IMR-90 (cell line): ENCODE measurements at regions not wholly inside any gene's neighbourhood (a gene's known extent, or its start where the extent isn't known, plus 50 kb on each side); places are given as distances from the start of the nearest gene placed in this dataset.

Experiments used
- ATAC-seq: fragments of 200-7000 bp; cut with Tn5 transposase; 2 replicates; pipeline ENCODE4 v1.9.1; 2020; ENCODE audit warnings: low read depth, mild to moderate bottlenecking, moderate library complexity
- BruUV-seq: library from RNA; stranded (reverse); fragments of 400-500 nt; replicated peaks from 2 replicates; lab custom pipeline; 2021; lab: Mats Ljungman, UMichigan
- CTCF ChIA-PET: fragments of 300-600 bp; formaldehyde crosslinking; extraction: SDS; loops from one replicate; lab custom pipeline; 2021; ENCODE audit warnings: antibody characterized with exemption; lab: Yijun Ruan, JAX
- POLR2A ChIA-PET: fragments of 300-600 bp; sonication (Branson Sonifier 250); formaldehyde crosslinking; loops from one replicate; lab custom pipeline; 2022; ENCODE audit warnings: antibody characterized with exemption; ENCODE audit not compliant: unreplicated experiment; lab: Charles Lee
- DNase-seq: peaks from one replicate; pipeline ENCODE4 v3.0.0; 2013
- H2AFZ ChIP-seq: replicated peaks from 2 replicates; pipeline ENCODE3; 2013; ENCODE audit warnings: low read length, mild to moderate bottlenecking; ENCODE audit not compliant: poor library complexity
- H2AK5ac ChIP-seq: 2 replicates; pipeline ENCODE4 v1.6.1; 2013; ENCODE audit warnings: low read depth, low read length, inconsistent platforms
- H2AK9ac ChIP-seq: replicated peaks from 2 replicates; pipeline ENCODE3; 2013; ENCODE audit warnings: mild to moderate bottlenecking, low read depth, low read length, moderate library complexity; ENCODE audit not compliant: poor library complexity
- H2BK120ac ChIP-seq: 2 replicates; pipeline ENCODE4 v1.6.1; 2013; ENCODE audit warnings: low read depth, low read length, inconsistent platforms
- H2BK15ac ChIP-seq: 3 replicates; pipeline ENCODE4 v1.6.1; 2013; ENCODE audit warnings: low read depth, low read length, inconsistent platforms
- H2BK20ac ChIP-seq: 2 replicates; pipeline ENCODE4 v1.6.1; 2013; ENCODE audit warnings: low read depth, mild to moderate bottlenecking, inconsistent platforms, low read length, moderate library complexity
- H2BK5ac ChIP-seq: 2 replicates; pipeline ENCODE4 v1.6.1; 2013; ENCODE audit warnings: mild to moderate bottlenecking, low read depth, low read length, inconsistent platforms; ENCODE audit not compliant: poor library complexity, severe bottlenecking
- H3K14ac ChIP-seq: replicated peaks from 2 replicates; pipeline ENCODE4 v1.6.1; 2013; ENCODE audit warnings: low read depth, low read length, inconsistent platforms
- H3K18ac ChIP-seq: 2 replicates; pipeline ENCODE4 v1.6.1; 2013; ENCODE audit warnings: low read depth, low read length, control low read depth
- H3K23ac ChIP-seq: 2 replicates; pipeline ENCODE4 v1.6.1; 2013; ENCODE audit warnings: low read depth, low read length, inconsistent platforms
- H3K27ac ChIP-seq: 2 replicates; pipeline ENCODE4 v1.5.1; 2013; ENCODE audit warnings: mild to moderate bottlenecking, control low read depth, low read length; ENCODE audit not compliant: insufficient read depth
- H3K27me3 ChIP-seq: 2 replicates; pipeline ENCODE4 v1.6.1; 2013; ENCODE audit warnings: low read length; ENCODE audit not compliant: control insufficient read depth, insufficient read depth
- H3K36me3 ChIP-seq: 2 replicates; pipeline ENCODE4 v1.6.1; 2013; ENCODE audit warnings: low read length, mixed read lengths; ENCODE audit not compliant: control insufficient read depth, insufficient read depth
- H3K4ac ChIP-seq: 2 replicates; pipeline ENCODE4 v1.6.1; 2013; ENCODE audit warnings: low read depth, low read length, inconsistent platforms
- H3K4me1 ChIP-seq: 2 replicates; pipeline ENCODE4 v1.6.1; 2013; ENCODE audit warnings: low read length, mixed read lengths; ENCODE audit not compliant: control insufficient read depth, insufficient read depth
- H3K4me2 ChIP-seq: 2 replicates; pipeline ENCODE4 v1.6.1; 2013; ENCODE audit warnings: low read depth, mild to moderate bottlenecking, control low read depth, low read length, moderate library complexity
- H3K4me3 ChIP-seq: 2 replicates; pipeline ENCODE4 v1.5.1; 2013; ENCODE audit warnings: low read depth, mild to moderate bottlenecking, control low read depth, low read length, moderate library complexity; ENCODE audit not compliant: insufficient read depth
- H3K56ac ChIP-seq: 2 replicates; pipeline ENCODE4 v1.6.1; 2013; ENCODE audit warnings: low read length, inconsistent platforms; ENCODE audit not compliant: insufficient read depth; ENCODE audit errors: extremely low read depth
- H3K79me1 ChIP-seq, 2 experiments: 2 replicates each; pipeline ENCODE4 v1.6.1; 2013; ENCODE audit warnings: low read length in 2 of 2, inconsistent platforms in 1 of 2, low read depth in 1 of 2
- H3K9ac ChIP-seq: 2 replicates; pipeline ENCODE4 v1.6.1; 2013; ENCODE audit warnings: low read depth, low read length, control low read depth
- H3K9me1 ChIP-seq: 2 replicates; pipeline ENCODE4 v1.6.1; 2013; ENCODE audit warnings: low read length, inconsistent platforms; ENCODE audit not compliant: insufficient read depth
- H3K9me3 ChIP-seq: 2 replicates; pipeline ENCODE4 v1.6.1; 2013; ENCODE audit warnings: low read length; ENCODE audit not compliant: control insufficient read depth, insufficient read depth
- H4K20me1 ChIP-seq: 2 replicates; pipeline ENCODE4 v1.6.1; 2013; ENCODE audit warnings: low read length, inconsistent platforms; ENCODE audit not compliant: insufficient read depth
- H4K5ac ChIP-seq: 2 replicates; pipeline ENCODE4 v1.6.1; 2013; ENCODE audit warnings: mild to moderate bottlenecking, low read depth, low read length, control low read depth
- H4K8ac ChIP-seq, 2 experiments: 2 replicates each; pipeline ENCODE4 v1.6.1; 2013; ENCODE audit warnings: low read depth in 2 of 2, low read length in 2 of 2, control low read depth in 1 of 2, inconsistent platforms in 1 of 2
- H4K91ac ChIP-seq: 2 replicates; pipeline ENCODE4 v1.6.1; 2013; ENCODE audit warnings: low read depth, low read length, inconsistent platforms; ENCODE audit not compliant: insufficient read depth
- BHLHE40 ChIP-seq: fragments of 150-350 bp; IDR thresholded peaks from 2 replicates; pipeline ENCODE4 v1.6.1; 2016; ENCODE audit warnings: mild to moderate bottlenecking, low read depth, low read length
- CEBPB ChIP-seq: IDR thresholded peaks from 2 replicates; pipeline ENCODE4 v1.6.1; 2012; ENCODE audit warnings: low read depth, low read length, improper control_type of control experiment
- CHD1 ChIP-seq: IDR thresholded peaks from 2 replicates; pipeline ENCODE4 v1.6.1; 2012; ENCODE audit warnings: low read depth, low read length, improper control_type of control experiment
- CTCF ChIP-seq: conservative IDR thresholded peaks from 2 replicates; pipeline ENCODE4 v1.5.1; 2012; ENCODE audit warnings: mild to moderate bottlenecking, low read depth, low read length, improper control_type of control experiment
- FOS ChIP-seq: fragments of 150-350 bp; IDR thresholded peaks from 2 replicates; pipeline ENCODE4 v1.6.1; 2016; ENCODE audit warnings: low read depth, low read length
- NFE2L2 ChIP-seq: fragments of 150-350 bp; IDR thresholded peaks from 2 replicates; pipeline ENCODE4 v1.6.1; 2016; ENCODE audit warnings: low read depth, mild to moderate bottlenecking, low read length
- RAD21 ChIP-seq: IDR thresholded peaks from 2 replicates; pipeline ENCODE4 v1.6.1; 2012; ENCODE audit warnings: low read length, improper control_type of control experiment
- RCOR1 ChIP-seq: IDR thresholded peaks from 2 replicates; pipeline ENCODE4 v1.6.1; 2012; ENCODE audit warnings: mild to moderate bottlenecking, low read length, improper control_type of control experiment; ENCODE audit not compliant: insufficient replicate concordance
- RFX5 ChIP-seq: IDR thresholded peaks from 2 replicates; pipeline ENCODE4 v1.8.0; 2012; ENCODE audit warnings: low read depth, mild to moderate bottlenecking, low read length, moderate library complexity
- WGBS, 2 experiments: methylation state at CpG; one replicate each; pipeline versions ENCODE4 v1.1.5 to v1.1.7; 2013; ENCODE audit warnings: missing lambda C conversion rate in 2 of 2; ENCODE audit not compliant: insufficient read length in 1 of 2; ENCODE audit errors: extremely low coverage in 2 of 2; 5-methylcytosine and 5-hydroxymethylcytosine counted together
- dilution Hi-C: fragments of 300-500 bp; cut with HindIII; formaldehyde crosslinking; loops from one replicate; pipeline ENCODE4 v1.14.3; 2018; ENCODE audit warnings: low sequenced_read_pairs; ENCODE audit not compliant: unreplicated experiment
- in situ Hi-C: fragments of 300-500 bp; cut with MboI; formaldehyde crosslinking; loops from 3 replicates; pipeline ENCODE4 v1.14.3; 2019; ENCODE audit warnings: low sequenced_read_pairs, inconsistent platforms, mixed read lengths
- intact Hi-C: fragments of 100-400 bp; cut with micrococcal nuclease; formaldehyde crosslinking; loops from 2 replicates; pipeline ENCODE4 v1.10.0; 2022
- TF ChIP-seq, protein P1 (sequence below): fragments of 150-350 bp; IDR thresholded peaks from 2 replicates; pipeline ENCODE4 v1.6.1; 2017; ENCODE audit warnings: mild to moderate bottlenecking, antibody characterized with exemption, low read length, low read depth
- TF ChIP-seq, protein P2 (sequence below): fragments of 150-350 bp; IDR thresholded peaks from 2 replicates; pipeline ENCODE4 v1.6.1; 2016; ENCODE audit warnings: low read depth, mild to moderate bottlenecking, low read length, moderate library complexity, borderline replicate concordance

- no peak for TF ChIP-seq NFE2L2
Measured at GRCh38 chr1:206417774-206418614, 52.3 kb upstream of the IKBKE start (continued).

DNA sequence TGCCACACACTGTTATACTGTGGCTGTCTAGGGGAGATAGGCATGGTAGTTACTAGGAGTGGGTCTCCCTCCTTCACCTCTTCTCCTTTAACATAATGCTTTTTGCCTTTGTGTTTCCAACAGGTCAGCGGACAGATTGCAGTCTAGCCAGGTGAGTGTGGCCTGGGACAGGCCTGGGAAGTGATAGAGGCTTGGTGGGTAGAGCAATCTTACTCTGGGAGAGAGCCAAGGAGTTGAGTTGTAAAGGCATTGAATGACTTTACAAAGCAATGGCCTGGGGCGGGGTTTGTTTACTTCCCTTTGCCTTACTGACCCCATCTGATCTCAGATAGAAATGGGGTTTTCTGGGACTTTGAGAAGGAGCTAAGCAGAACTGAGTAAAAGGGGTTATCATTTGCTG lies 51.0 kb upstream of the IKBKE start:
- Histone ChIP-seq H3K27me3 (no peaks in the 10 kb centered on the region), H3K4me1 (peaks cover 8% of the 10 kb centered on the region), H2BK5ac (no peak overlapping the region), H2BK15ac (0 out of 3 replicates have a peak overlapping the region, but pooled peaks have one; percentile 38), H4K8ac (peak overlapping the region in 1 of 2 experiments; percentile 36; a peak in 1 of 4 replicates), H3K27ac (no peak overlapping the region), H3K9me1 (peaks cover 12% of the 10 kb centered on the region; the same call in 1 of the 2 replicates), H2BK20ac (peak overlapping the region; percentile 72), H2AFZ (no peak overlapping the region), H3K9ac (no peak overlapping the region), H3K4ac (peak overlapping the region; percentile 41; the same call in 1 of the 2 replicates), H4K20me1 (no peaks in the 10 kb centered on the region), H2AK5ac (peak overlapping the region; percentile 35; the same call in 1 of the 2 replicates), H4K91ac (no peak overlapping the region; the same call in 1 of the 2 replicates), H3K36me3 (peaks cover 21% of the 10 kb centered on the region), H3K23ac (peak overlapping the region; percentile 71; the same call in 1 of the 2 replicates), H3K79me1 (0 out of 4 replicates have a peak, but pooled peaks cover 0 to 2% of the 10 kb centered on the region in 2 experiments), H3K9me3 (no peaks in the 10 kb centered on the region), H4K5ac (no peak overlapping the region), H3K4me2 (no peak overlapping the region), H3K4me3 (no peak overlapping the region), H3K18ac (no peak overlapping the region), H2AK9ac (peak overlapping the region; percentile 33), H3K14ac (peak overlapping the region; percentile 30; the same call in 1 of the 2 replicates), H3K56ac (no peak overlapping the region), H2BK120ac (peak overlapping the region; percentile 38; the same call in 1 of the 2 replicates)
- ATAC-seq = no peak
- no TSS peak for BruUV-seq
- no CpG with 5 or more reads among the region's 2 CpGs for WGBS, 2 experiments
- in situ Hi-C loops (no loop called here), dilution Hi-C loops (no loop called here), intact Hi-C loops (no loop called here)
- ChIA-PET CTCF (no interaction called here), POLR2A (no interaction called here)
- DNase-seq = no peak
- no peak for TF ChIP-seq RFX5
- no peak for TF ChIP-seq NFE2L2
- no peak for TF ChIP-seq BHLHE40
- TF ChIP-seq RAD21 = no peak
- TF ChIP-seq CEBPB = no peak
- TF ChIP-seq CTCF = no peak
- TF ChIP-seq, protein P1, sequence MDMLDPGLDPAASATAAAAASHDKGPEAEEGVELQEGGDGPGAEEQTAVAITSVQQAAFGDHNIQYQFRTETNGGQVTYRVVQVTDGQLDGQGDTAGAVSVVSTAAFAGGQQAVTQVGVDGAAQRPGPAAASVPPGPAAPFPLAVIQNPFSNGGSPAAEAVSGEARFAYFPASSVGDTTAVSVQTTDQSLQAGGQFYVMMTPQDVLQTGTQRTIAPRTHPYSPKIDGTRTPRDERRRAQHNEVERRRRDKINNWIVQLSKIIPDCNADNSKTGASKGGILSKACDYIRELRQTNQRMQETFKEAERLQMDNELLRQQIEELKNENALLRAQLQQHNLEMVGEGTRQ = no peak
- no peak for TF ChIP-seq CHD1
- TF ChIP-seq FOS = no peak
- TF ChIP-seq, protein P2, sequence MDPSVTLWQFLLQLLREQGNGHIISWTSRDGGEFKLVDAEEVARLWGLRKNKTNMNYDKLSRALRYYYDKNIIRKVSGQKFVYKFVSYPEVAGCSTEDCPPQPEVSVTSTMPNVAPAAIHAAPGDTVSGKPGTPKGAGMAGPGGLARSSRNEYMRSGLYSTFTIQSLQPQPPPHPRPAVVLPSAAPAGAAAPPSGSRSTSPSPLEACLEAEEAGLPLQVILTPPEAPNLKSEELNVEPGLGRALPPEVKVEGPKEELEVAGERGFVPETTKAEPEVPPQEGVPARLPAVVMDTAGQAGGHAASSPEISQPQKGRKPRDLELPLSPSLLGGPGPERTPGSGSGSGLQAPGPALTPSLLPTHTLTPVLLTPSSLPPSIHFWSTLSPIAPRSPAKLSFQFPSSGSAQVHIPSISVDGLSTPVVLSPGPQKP = no peak
- no peak for TF ChIP-seq RCOR1
